Ovary (tissue), 7 donors: ENCODE measurements at regions not wholly inside any gene's neighbourhood (a gene's known extent, or its start where the extent isn't known, plus 50 kb on each side); places are given as distances from the start of the nearest gene placed in this dataset.

Experiments
- DNase-seq, 5 donors: peaks; one replicate each; pipeline ENCODE4 v3.0.0-alpha.2; 2019 to 2020
- H3K27ac ChIP-seq, 2 donors: fragments of 200-600 bp; one replicate each; pipeline versions ENCODE4 v1.5.1 to v1.8.0; 2019 to 2022
- H3K27me3 ChIP-seq: fragments of 200-600 bp; one replicate; pipeline ENCODE4 v1.8.0; 2022
- H3K36me3 ChIP-seq: fragments of 200-600 bp; sonication (generic); one replicate; pipeline ENCODE4 v1.5.1; 2019
- H3K4me1 ChIP-seq: one replicate; pipeline ENCODE4 v1.8.1; 2013; ENCODE audit warnings: mild to moderate bottlenecking, moderate library complexity; ENCODE audit not compliant: insufficient read depth
- H3K4me3 ChIP-seq: fragments of 200-600 bp; sonication (generic); one replicate; pipeline ENCODE4 v1.5.1; 2017
- H3K9me3 ChIP-seq, 2 donors: fragments of 200-600 bp in 1 of 2; sonication (generic) in 1 of 2; one replicate each; pipeline versions ENCODE4 v1.5.1 to v1.8.1; 2013 to 2019; ENCODE audit warnings: mild to moderate bottlenecking in 1 of 2, moderate library complexity in 1 of 2
- EP300 ChIP-seq: sonication (generic); formaldehyde crosslinking; IDR thresholded peaks from one replicate; pipeline ENCODE4 v1.6.1; 2017; ENCODE audit warnings: antibody characterized with exemption
- POLR2A ChIP-seq: fragments of 450-650 bp; IDR thresholded peaks from one replicate; pipeline ENCODE4 v1.6.1; 2017; ENCODE audit warnings: antibody characterized with exemption, mild to moderate bottlenecking, moderate library complexity
- WGBS, 3 donors: extraction: QIAGEN DNeasy Blood & Tissue Kit in 1 of 3; methylation state at CpG; one replicate each; pipeline versions ENCODE4 v1.1.5 to v1.1.7; 2013 to 2017; 5-methylcytosine and 5-hydroxymethylcytosine counted together
- intact Hi-C, 4 donors: fragments of 100-400 bp; cut with DNase I; formaldehyde crosslinking; loops; one replicate each; pipeline versions ENCODE4 v1.11.0 to v1.15.1; 2022 to 2023
- TF ChIP-seq, protein P1 (sequence below), 3 donors: fragments of 450-650 bp in 2 of 3; fragments of 200-600 bp in 1 of 3; IDR thresholded peaks; one replicate each; pipeline versions ENCODE4 v1.5.1 to v1.8.0; 2016 to 2022; ENCODE audit warnings: antibody characterized with exemption in 3 of 3, mild to moderate bottlenecking in 1 of 3
- donor health status: DM: no; HTN: no; CAD: no; lungs with moderate emphysema.
- donor health status: DM: no; HTN: no; CAD: no.
- donor health status: Bipolar disorder and iron deficiency.
- donor health status: DM: no; HTN: no; CAD: no.
- donor health status: DM: yes; HTN: yes; CAD: no.

DNA sequence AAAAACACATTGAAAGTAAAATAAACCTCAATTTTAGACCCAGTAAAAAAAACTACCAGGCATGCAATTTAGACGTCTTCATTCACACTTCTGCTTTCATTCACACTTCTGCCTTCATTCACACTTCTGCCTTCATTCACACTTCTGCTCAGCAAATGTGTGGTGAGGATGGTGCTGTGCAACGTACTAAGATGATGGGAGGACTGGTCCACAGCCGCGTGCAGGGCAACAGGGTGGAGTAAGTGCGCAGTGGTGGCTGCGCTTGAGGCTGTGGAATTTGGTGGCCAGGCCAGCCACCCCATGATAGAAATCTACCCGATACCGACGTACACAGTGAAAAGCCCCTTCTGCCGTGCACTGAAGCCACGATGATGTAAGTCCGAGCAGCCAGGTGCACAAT lies 114.3 kb upstream of the CD93 start:
- Histone ChIP-seq H3K27me3 (no peaks in the 10 kb centered on the region), H3K4me1 (no peaks in the 10 kb centered on the region), H3K4me3 (no peak overlapping the region), H3K27ac (no peak overlapping the region), H3K9me3 (no peaks in the 10 kb centered on the region), H3K36me3 (no peaks in the 10 kb centered on the region)
- no peak for DNase-seq
- intact Hi-C loops: no loop called here
- 85 to 88% (median 87%) methylated on average over 12 of the region's 12 CpGs for WGBS, 3 donors
- TF ChIP-seq POLR2A (no peak), EP300 (no peak)
- TF ChIP-seq, protein P1, sequence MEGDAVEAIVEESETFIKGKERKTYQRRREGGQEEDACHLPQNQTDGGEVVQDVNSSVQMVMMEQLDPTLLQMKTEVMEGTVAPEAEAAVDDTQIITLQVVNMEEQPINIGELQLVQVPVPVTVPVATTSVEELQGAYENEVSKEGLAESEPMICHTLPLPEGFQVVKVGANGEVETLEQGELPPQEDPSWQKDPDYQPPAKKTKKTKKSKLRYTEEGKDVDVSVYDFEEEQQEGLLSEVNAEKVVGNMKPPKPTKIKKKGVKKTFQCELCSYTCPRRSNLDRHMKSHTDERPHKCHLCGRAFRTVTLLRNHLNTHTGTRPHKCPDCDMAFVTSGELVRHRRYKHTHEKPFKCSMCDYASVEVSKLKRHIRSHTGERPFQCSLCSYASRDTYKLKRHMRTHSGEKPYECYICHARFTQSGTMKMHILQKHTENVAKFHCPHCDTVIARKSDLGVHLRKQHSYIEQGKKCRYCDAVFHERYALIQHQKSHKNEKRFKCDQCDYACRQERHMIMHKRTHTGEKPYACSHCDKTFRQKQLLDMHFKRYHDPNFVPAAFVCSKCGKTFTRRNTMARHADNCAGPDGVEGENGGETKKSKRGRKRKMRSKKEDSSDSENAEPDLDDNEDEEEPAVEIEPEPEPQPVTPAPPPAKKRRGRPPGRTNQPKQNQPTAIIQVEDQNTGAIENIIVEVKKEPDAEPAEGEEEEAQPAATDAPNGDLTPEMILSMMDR (IDR thresholded peaks at IDR 0.05): no peak

DNA sequence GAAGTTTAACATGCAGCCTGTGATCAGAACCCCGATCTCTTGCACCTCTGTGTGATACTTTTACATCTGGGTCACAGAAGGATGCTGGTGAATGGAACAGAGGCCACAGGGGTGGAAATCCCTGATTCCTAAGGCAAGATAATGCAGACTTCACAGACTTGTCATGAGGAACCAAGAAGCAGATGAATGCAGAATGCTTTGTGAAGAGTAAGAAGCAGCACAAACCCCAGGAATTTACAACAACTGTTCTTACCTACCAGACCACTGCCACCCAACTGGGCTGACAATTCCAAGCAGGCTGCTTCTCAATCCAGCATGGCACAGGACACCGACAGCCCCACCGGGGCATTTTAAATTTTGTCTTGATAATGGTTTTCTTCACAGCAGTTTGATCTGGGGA lies 113.2 kb upstream of the CD93 start:
- WGBS, 3 donors: 94 to 96% (median 96%) methylated on average over 3 of the region's 3 CpGs
- no peak overlapping the region for H3K4me3 ChIP-seq
- H3K27me3 ChIP-seq: no peaks in the 10 kb centered on the region
- H3K36me3 ChIP-seq: no peaks in the 10 kb centered on the region
- H3K4me1 ChIP-seq: no peaks in the 10 kb centered on the region
- TF ChIP-seq POLR2A: no peak
- no peak for TF ChIP-seq EP300
- TF ChIP-seq, protein P1 (IDR thresholded peaks at IDR 0.05): no peak
- no peak for DNase-seq
- H3K27ac ChIP-seq: no peak overlapping the region
- intact Hi-C loops: no loop called here
- H3K9me3 ChIP-seq: no peaks in the 10 kb centered on the region

DNA sequence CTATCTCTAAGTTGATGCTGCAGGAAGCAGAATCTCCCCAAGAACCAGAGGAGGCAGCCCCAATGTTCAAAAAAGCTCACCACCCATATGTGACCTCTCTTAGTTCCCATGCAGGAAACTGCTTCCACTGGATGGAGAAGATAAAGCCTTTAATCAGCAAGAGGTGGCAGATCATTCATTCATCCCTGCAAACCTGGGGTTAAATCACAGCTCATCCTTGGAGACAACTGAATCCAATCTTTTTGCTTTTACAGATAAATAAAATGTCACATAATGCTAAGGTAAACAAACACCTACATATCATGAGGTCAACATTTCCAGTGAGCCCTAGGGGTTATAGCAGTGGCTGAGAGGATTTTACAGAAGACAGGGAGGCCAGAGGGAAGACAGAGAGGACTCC lies 112.7 kb upstream of the CD93 start:
- Histone ChIP-seq H3K4me1 (no peaks in the 10 kb centered on the region), H3K4me3 (no peak overlapping the region), H3K27me3 (no peaks in the 10 kb centered on the region), H3K27ac (no peak overlapping the region), H3K9me3 (no peaks in the 10 kb centered on the region), H3K36me3 (no peaks in the 10 kb centered on the region)
- no peak for DNase-seq
- TF ChIP-seq, protein P1 (IDR thresholded peaks at IDR 0.05): no peak
- TF ChIP-seq EP300 (no peak), POLR2A (no peak)
- intact Hi-C loops: no loop called here

DNA sequence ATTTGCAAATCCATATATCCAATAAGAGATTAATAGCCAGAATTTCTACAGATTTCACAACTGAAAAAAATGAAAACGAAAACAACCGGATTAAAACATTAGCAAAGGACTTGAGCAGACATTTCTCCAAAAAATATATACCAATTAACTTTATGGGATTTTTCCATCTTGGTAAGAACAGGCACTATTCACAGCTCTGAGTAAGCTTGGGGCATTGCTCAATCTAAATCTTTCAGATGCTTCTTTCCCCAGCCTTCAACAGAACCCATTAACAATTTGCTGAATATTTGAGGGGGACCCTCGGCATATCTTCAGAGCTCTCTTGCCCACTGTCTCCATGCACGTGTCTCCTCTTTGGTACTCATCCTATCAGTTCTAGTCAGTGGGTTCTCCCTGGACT lies 111.7 kb upstream of the CD93 start:
- TF ChIP-seq EP300 (no peak), POLR2A (no peak)
- TF ChIP-seq, protein P1 (IDR thresholded peaks at IDR 0.05): no peak
- Histone ChIP-seq H3K4me3 (no peak overlapping the region), H3K27me3 (no peaks in the 10 kb centered on the region), H3K4me1 (no peaks in the 10 kb centered on the region), H3K27ac (no peak overlapping the region), H3K36me3 (no peaks in the 10 kb centered on the region), H3K9me3 (no peaks in the 10 kb centered on the region)
- 80 to 83% (median 82%) methylated on average over 4 of the region's 4 CpGs for WGBS, 3 donors
- intact Hi-C loops: no loop called here
- DNase-seq: no peak

DNA sequence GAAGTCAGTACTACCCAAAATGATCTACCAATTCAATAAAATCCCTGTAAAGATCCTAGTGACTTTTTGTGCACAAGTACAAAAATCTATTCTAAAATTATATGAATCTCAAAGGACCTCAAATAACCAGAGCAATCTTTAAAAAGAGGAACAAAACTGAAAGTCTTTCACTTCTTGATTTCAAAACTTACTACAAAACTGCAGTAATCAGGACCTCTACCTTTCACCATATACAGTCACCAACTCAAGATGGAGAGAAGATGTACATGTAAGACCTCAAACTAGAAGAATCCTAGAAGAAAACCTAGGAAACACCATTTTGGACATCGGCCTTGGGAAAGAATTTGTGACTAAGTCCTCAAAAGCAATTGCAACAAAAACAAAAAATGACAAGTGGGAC lies 109.5 kb upstream of the CD93 start:
- Histone ChIP-seq H3K4me1 (no peaks in the 10 kb centered on the region), H3K9me3 (no peaks in the 10 kb centered on the region), H3K36me3 (no peaks in the 10 kb centered on the region), H3K4me3 (no peak overlapping the region), H3K27ac (no peak overlapping the region), H3K27me3 (no peaks in the 10 kb centered on the region)
- 92 to 94% (median 93%) methylated on average over 1 of the region's 1 CpG for WGBS, 3 donors
- DNase-seq: no peak
- no peak for TF ChIP-seq POLR2A
- no peak for TF ChIP-seq EP300
- TF ChIP-seq, protein P1 (IDR thresholded peaks at IDR 0.05): no peak
- intact Hi-C loops: no loop called here
